Esophagus (tissue), 2 donors: ENCODE measurements at regions not wholly inside any gene's neighbourhood (a gene's known extent, or its start where the extent isn't known, plus 50 kb on each side); places are given as distances from the start of the nearest gene placed in this dataset.

Experiments
- H3K27ac ChIP-seq, 2 donors: one replicate each; pipeline ENCODE4 v1.5.1; 2013; ENCODE audit warnings: low read depth in 2 of 2, mild to moderate bottlenecking in 2 of 2, inconsistent platforms in 1 of 2, low read length in 1 of 2, moderate library complexity in 1 of 2
- H3K27me3 ChIP-seq, 2 donors: one replicate each; pipeline ENCODE4 v1.6.1; 2013; ENCODE audit warnings: low read length in 2 of 2, control low read depth in 1 of 2, mild to moderate bottlenecking in 1 of 2; ENCODE audit not compliant: insufficient read depth in 2 of 2, control insufficient read depth in 1 of 2
- H3K36me3 ChIP-seq, 2 donors: one replicate each; pipeline ENCODE4 v1.6.1; 2013; ENCODE audit warnings: low read length in 1 of 2; ENCODE audit not compliant: control insufficient read depth in 2 of 2, insufficient read depth in 2 of 2
- H3K4me1 ChIP-seq, 2 donors: one replicate each; pipeline ENCODE4 v1.6.1; 2013; ENCODE audit warnings: low read length in 1 of 2; ENCODE audit not compliant: control insufficient read depth in 2 of 2, insufficient read depth in 2 of 2
- H3K4me3 ChIP-seq, 2 donors: one replicate each; pipeline ENCODE4 v1.5.1; 2013; ENCODE audit warnings: low read length in 2 of 2, mild to moderate bottlenecking in 2 of 2, low read depth in 1 of 2, moderate library complexity in 1 of 2
- H3K9me3 ChIP-seq, 2 donors: one replicate each; pipeline ENCODE4 v1.6.1; 2013; ENCODE audit warnings: mild to moderate bottlenecking in 2 of 2, low read depth in 1 of 2, low read length in 1 of 2, moderate library complexity in 1 of 2; ENCODE audit not compliant: control insufficient read depth in 2 of 2, insufficient read depth in 1 of 2
- WGBS, 2 donors: extraction: QIAGEN DNeasy Blood & Tissue Kit; methylation state at CpG; one replicate each; pipeline ENCODE4 v1.1.7; 2013; 5-methylcytosine and 5-hydroxymethylcytosine counted together
- donor health status: healthy with polysubstance abuse.
- donor health status: Bipolar disorder and iron deficiency.

- Histone ChIP-seq H3K27me3 (no peaks in the 10 kb centered on the region), H3K36me3 (no peaks in the 10 kb centered on the region), H3K4me1 (no peaks in the 10 kb centered on the region), H3K4me3 (no peak overlapping the region), H3K9me3 (no peaks in the 10 kb centered on the region), H3K27ac (no peak overlapping the region)
- 12 to 19% methylated on average over 4 of the region's 4 CpGs for WGBS, 2 donors
Observed at GRCh38 chr2:8004250-8004681, 677.6 kb upstream of the ID2 start.

- Histone ChIP-seq H3K27ac (no peak overlapping the region), H3K36me3 (no peaks in the 10 kb centered on the region), H3K4me1 (no peaks in the 10 kb centered on the region), H3K27me3 (no peaks in the 10 kb centered on the region), H3K9me3 (no peaks in the 10 kb centered on the region), H3K4me3 (no peak overlapping the region)
Observed at GRCh38 chr2:8006181-8006580, 675.7 kb upstream of the ID2 start.

- Histone ChIP-seq H3K9me3 (no peaks in the 10 kb centered on the region), H3K4me1 (no peaks in the 10 kb centered on the region), H3K27me3 (no peaks in the 10 kb centered on the region), H3K36me3 (no peaks in the 10 kb centered on the region), H3K27ac (no peak overlapping the region), H3K4me3 (no peak overlapping the region)
- WGBS, 2 donors: 81 to 86% methylated on average over 3 of the region's 3 CpGs
Observed at GRCh38 chr2:8006626-8007025, 675.2 kb upstream of the ID2 start.

- no peaks in the 10 kb centered on the region for H3K4me1 ChIP-seq
- H3K36me3 ChIP-seq: no peaks in the 10 kb centered on the region
- H3K9me3 ChIP-seq: no peaks in the 10 kb centered on the region
- H3K27ac ChIP-seq: no peak overlapping the region
- H3K27me3 ChIP-seq: no peaks in the 10 kb centered on the region
- WGBS, 2 donors: 91% methylated on average over 11 of the region's 11 CpGs
- H3K4me3 ChIP-seq: no peak overlapping the region
Observed at GRCh38 chr2:8009010-8009597, 672.8 kb upstream of the ID2 start.

GRCh38 chr2:8015848-8016600, 665.8 kb upstream of the ID2 start:
- H3K9me3 ChIP-seq: no peaks in the 10 kb centered on the region
- H3K4me1 ChIP-seq: no peaks in the 10 kb centered on the region
- no peak overlapping the region for H3K4me3 ChIP-seq
- no peaks in the 10 kb centered on the region for H3K27me3 ChIP-seq
- WGBS, 2 donors: 80 to 86% methylated on average over 7 of the region's 7 CpGs
- H3K36me3 ChIP-seq: no peaks in the 10 kb centered on the region
- no peak overlapping the region for H3K27ac ChIP-seq

GRCh38 chr2:8016688-8017087, 665.2 kb upstream of the ID2 start:
- H3K9me3 ChIP-seq: no peaks in the 10 kb centered on the region
- H3K27me3 ChIP-seq: no peaks in the 10 kb centered on the region
- no peaks in the 10 kb centered on the region for H3K36me3 ChIP-seq
- H3K27ac ChIP-seq: no peak overlapping the region
- WGBS, 2 donors: 90 to 95% methylated on average over 4 of the region's 4 CpGs
- H3K4me1 ChIP-seq: no peaks in the 10 kb centered on the region
- no peak overlapping the region for H3K4me3 ChIP-seq

- 93 to 96% methylated on average over 8 of the region's 8 CpGs for WGBS, 2 donors
Observed at GRCh38 chr2:8018956-8019355, 662.9 kb upstream of the ID2 start.

GRCh38 chr2:8019934-8020333, 661.9 kb upstream of the ID2 start:
- H3K27me3 ChIP-seq: no peaks in the 10 kb centered on the region
- 95 to 99% methylated on average over 8 of the region's 8 CpGs for WGBS, 2 donors
- H3K4me1 ChIP-seq: no peaks in the 10 kb centered on the region
- no peak overlapping the region for H3K27ac ChIP-seq
- no peak overlapping the region for H3K4me3 ChIP-seq
- no peaks in the 10 kb centered on the region for H3K36me3 ChIP-seq
- no peaks in the 10 kb centered on the region for H3K9me3 ChIP-seq

More at GRCh38 chr2:8018956-8019355, 662.9 kb upstream of the ID2 start:
- Histone ChIP-seq H3K4me1 (no peaks in the 10 kb centered on the region), H3K36me3 (no peaks in the 10 kb centered on the region), H3K9me3 (no peaks in the 10 kb centered on the region), H3K27me3 (no peaks in the 10 kb centered on the region), H3K27ac (no peak overlapping the region), H3K4me3 (no peak overlapping the region)

GRCh38 chr2:8021921-8022320, 659.9 kb upstream of the ID2 start:
- 73 to 75% methylated on average over 2 of the region's 2 CpGs for WGBS, 2 donors
- no peak overlapping the region for H3K27ac ChIP-seq
- no peaks in the 10 kb centered on the region for H3K36me3 ChIP-seq
- no peaks in the 10 kb centered on the region for H3K27me3 ChIP-seq
- H3K4me3 ChIP-seq: no peak overlapping the region
- H3K4me1 ChIP-seq: no peaks in the 10 kb centered on the region
- H3K9me3 ChIP-seq: no peaks in the 10 kb centered on the region
